ENCODE measurements at regions not wholly inside any gene's neighbourhood (a gene's known extent, or its start where the extent isn't known, plus 50 kb on each side); places are given as distances from the start of the nearest gene placed in this dataset.
"Not testable (repeated sequence)": the region's sequence is repeated elsewhere in the genome, so short reads cannot be mapped to it uniquely, and the experiment has no call there.

DNA sequence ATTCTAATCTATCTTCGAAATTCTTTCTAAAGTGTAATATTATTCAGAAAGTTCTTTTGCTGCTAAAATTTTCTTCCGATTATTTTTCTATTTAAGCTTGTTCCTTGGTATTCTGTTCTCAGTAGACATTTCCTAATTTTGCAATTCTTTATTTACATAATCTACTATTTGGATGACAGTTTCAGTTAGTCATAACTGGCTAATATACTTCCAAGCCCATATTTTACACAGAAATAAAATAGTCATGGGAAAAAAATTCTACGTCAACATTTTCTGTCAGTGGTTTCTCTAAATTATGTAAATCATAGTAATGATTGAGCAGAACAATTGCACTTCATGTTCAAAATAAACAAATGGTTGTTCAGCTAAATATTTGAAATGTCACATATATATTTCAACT, 178.0 kb upstream of the ANKRD50 start:
- no peak for DNase-seq (ENCODE audit: low spot score)

- DNase-seq (ENCODE audit: low spot score), result no peak
Observed at GRCh38 chr4:124887739-124888138, 175.2 kb upstream of the ANKRD50 start.

DNA sequence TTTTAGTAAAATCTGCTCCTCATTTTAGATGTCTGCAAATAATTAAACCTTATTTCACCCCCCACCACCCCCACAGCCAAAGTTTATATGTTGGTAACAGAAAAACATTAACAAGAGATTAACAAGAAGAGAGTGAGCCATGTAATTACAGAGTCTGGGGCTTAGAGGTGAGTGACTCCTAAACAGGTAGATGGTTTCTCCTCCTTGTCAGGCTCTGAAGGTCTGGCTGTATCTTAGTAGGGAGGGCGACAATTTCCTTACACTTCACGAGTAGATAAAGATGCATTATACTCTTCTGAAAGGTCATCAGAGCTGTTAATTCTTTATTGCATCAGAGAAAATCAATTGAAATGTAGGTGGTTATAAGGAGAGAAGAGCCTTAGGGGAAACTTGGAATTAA, 171.8 kb upstream of the ANKRD50 start:
- no peak for DNase-seq (ENCODE audit: low spot score)

DNA sequence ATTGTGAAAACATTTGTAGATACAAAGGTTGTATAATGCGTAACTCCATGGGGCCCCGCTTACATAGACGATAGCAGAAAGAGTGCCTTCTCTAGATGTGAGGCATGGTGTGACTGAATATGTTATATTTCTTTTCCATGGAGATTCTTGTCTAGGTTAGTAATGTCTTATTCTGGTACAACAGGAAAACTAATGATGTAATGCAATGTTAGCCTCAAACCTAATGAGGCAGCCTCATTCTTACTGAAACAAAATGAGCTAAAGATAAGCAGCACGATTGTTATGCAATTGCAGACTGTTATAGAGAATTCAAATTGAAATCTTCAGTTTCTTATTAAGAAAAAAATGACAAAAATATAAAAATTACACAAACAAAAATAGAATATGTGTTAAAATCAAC, 171.1 kb upstream of the ANKRD50 start:
- DNase-seq (ENCODE audit: low spot score), result no peak

DNA sequence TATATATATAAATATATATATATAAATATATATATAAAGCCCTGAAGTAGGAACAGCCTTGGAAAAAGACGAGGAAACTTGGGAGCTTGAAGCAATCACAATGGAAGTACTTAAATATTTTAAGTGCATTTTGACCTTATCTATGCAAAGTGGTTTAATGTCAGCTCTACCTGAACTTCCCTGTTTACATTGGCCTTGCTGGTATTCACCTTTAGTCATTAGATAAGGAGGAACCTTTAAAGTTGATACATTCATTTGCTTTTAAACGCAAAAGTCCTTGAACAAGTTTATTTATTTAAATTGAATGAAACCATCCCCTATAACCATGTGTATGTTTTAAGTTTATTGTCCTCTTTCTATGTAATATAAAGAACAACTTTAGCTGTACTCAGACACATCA, 166.7 kb upstream of the ANKRD50 start:
- DNase-seq (ENCODE audit: low spot score), result no peak

- no peak for DNase-seq (ENCODE audit: low spot score)
Observed at GRCh38 chr4:124874172-124874450, 161.6 kb upstream of the ANKRD50 start.

DNA sequence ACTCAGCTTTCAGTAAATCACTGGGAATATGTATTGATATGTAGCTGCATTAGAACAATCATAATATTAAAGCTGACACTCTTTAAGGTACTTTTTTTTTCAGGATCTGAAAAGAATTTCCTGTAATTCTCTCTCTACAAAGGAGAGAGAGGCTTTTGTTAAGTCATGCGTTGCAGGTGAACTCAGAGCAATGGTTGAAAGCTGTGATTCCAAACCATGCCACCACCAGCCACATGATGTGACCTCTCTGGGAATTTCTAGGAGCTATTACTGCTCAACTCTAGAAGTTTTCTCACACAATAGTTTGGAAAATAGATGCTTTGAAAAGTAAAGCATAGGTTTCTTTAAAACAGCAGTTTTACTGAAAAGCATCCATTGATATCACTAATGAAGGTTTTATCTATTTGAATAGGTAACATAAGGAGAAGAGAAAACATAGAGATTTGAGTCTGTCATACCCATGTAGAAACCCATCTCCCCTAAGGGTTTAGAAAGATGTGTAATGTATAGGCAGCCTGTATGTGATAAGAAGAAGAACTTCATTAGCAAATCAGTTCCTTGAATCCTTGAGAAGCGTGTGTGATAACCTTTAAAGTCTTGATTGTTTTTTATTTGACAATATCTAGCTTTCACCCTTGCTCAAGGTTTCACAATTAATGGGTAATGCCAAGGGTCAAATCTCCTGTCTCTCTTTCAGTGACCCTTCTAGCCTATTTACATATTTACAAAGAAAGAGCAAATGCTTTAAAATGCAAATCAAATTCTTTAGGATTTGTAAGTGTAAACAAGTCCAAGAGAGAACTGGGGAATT, 161.0 kb upstream of the ANKRD50 start:
- DNase-seq (ENCODE audit: low spot score), result no peak

- no peak for DNase-seq (ENCODE audit: low spot score)
Observed at GRCh38 chr4:124872659-124873058, 160.1 kb upstream of the ANKRD50 start.

DNA sequence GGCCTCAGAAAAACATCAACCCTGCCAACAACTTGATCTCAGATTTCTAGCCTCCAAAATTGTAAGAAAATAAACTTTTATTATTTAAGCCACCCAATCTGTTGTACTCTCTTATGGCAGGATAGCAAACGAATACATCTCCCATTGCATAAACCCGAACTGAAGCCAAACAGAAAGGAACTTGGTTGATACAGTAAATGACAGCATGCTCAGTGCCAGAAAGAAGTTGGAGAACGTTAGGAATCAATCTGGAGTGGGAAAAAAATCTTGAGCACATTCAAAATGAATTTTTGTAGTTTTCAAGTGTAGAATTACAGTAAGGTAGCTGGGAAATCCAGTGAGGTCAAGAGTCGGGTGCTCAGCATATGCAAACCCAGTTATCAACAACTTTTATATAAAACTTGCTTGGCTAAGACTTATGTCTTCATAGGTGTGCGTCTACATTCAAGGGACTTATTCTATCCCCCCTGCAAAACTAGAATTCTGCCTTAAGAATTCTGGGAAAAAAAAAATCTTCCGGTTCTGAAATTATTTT, 157.5 kb upstream of the ANKRD50 start:
- DNase-seq (ENCODE audit: low spot score), result no peak

- DNase-seq (ENCODE audit: low spot score), result no peak
Observed at GRCh38 chr4:124868495-124868894, 156.0 kb upstream of the ANKRD50 start.

DNA sequence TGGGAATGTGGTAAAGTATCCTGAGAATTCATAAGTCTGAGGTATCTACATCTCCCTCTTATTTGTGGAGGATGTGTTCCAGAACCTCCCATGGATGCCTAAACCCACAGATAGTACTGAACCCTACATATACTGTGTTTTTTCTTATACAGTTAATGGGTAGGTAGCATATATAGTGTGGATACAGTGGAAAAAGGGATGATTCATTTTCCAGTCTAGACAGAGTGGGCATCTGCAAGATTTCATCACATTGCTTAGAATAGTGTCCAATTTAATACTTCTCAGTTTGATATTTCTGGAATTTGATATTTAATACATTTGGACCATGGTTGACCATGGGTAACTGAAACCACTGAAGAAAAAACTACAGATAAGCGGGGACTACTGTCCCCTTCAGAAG, 155.0 kb upstream of the ANKRD50 start:
- DNase-seq (ENCODE audit: low spot score), result no peak

GRCh38 chr4:124866301-124866700, 153.8 kb upstream of the ANKRD50 start:
- no peak for DNase-seq (ENCODE audit: low spot score)

DNA sequence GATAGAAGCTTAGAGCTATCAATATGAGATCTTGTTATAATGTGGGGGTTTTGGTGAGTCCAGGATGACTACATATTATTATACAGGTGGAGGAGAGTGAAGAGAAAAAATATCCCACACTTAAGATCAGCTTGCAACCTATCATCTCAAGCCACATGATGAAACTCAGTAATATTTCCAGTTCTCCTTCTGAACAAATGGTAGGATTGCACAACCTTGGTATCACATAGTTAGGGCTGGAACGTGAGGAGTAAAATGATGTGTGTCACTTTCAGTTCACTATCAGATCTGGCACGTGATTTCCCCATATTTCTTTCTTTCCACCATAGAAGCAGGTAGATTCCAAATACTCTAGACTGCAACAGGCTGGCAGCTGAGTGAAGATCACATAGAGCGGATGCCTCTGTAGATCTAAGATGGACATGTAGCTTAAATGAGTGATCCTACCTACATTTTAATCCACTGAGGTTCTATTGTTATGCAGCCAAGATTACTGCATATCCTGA, 150.6 kb upstream of the ANKRD50 start:
- DNase-seq (ENCODE audit: low spot score), result no peak

GRCh38 chr4:124862261-124862660, 149.7 kb upstream of the ANKRD50 start:
- DNase-seq (ENCODE audit: low spot score), result no peak

DNA sequence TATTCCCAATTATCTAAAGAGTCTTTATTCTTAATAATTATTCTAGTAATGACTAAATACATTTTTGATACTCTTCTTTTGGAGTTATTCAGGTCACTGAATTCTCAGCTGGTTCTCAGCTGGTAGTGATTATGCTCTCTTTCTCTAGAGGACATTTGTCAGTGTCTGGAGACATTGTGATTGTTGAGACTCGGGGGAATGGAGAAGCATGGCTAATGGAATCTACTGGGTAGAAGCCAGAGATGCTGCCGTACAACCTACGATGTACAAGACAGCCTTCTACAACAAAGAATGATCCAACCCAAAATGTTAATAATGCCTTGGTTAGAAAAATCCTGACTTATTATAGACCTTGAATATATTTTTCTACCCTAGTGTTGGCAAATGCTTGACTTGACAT, 149.2 kb upstream of the ANKRD50 start:
- no peak for DNase-seq (ENCODE audit: low spot score)

- no peak for DNase-seq (ENCODE audit: low spot score)
Observed at GRCh38 chr4:124854968-124855367, 142.4 kb upstream of the ANKRD50 start.

DNA sequence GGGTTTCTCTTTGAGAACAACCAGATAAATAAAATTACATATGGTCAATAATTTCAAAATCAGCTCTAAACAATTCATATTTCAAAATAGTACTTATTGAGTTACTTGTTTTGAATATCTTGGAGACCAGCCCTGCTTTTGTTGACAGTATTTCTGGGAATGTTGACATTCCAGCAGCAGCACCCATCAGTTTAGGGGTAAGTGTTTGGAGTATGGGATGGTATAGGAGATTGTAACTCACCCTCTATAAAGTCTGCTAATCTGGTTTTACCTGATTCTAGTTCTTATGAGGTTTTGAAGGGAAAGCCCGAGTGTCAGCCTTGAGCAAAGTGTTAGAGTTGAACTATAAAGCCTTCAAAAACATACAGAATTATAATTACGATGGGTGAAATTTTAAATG, 139.2 kb upstream of the ANKRD50 start:
- no peak for DNase-seq (ENCODE audit: low spot score)

DNA sequence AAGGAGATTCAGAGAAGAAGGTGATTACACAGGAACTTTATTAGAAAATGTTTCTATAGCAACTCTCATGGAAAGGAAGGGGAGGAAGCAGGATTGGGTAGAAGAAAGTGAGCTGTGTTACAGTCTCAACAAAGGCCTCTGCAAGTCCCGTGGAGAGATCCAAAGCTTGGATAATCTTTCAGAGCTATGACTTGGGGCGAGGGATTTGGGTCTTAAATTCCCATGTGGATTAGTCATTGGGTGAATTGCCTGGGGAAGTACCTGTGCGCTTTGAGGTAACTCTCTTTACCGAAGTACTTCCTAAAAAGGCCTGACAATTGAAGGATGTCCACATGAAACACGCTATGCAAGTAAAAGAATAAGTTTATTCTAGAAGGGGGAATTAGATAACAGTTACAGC, 133.8 kb upstream of the ANKRD50 start:
- DNase-seq (ENCODE audit: low spot score), result no peak

- DNase-seq (ENCODE audit: low spot score), result no peak
Observed at GRCh38 chr4:124839786-124840390, 127.4 kb upstream of the ANKRD50 start.

GRCh38 chr4:124833831-124834505, 121.4 kb upstream of the ANKRD50 start:
- no peak for DNase-seq (ENCODE audit: low spot score)

DNA sequence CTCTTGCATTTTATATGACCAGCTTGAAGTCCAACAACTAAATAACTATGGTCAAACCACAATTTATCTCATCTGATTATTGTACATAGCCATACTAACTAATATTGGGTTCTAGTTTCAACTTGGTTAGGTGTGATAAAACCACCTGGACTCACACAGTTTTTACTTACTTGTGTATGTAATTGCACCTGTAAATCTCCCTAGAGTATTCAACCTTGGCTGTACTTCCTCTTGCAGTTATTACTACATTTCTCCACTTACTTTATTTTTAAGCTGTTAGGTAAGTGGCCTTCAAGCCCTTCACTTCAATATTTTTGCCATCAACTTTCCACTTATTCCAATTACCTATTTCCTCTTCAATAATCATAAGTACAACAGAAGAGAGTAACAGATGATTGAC, 115.8 kb upstream of the ANKRD50 start:
- no peak for DNase-seq (ENCODE audit: low spot score)

DNA sequence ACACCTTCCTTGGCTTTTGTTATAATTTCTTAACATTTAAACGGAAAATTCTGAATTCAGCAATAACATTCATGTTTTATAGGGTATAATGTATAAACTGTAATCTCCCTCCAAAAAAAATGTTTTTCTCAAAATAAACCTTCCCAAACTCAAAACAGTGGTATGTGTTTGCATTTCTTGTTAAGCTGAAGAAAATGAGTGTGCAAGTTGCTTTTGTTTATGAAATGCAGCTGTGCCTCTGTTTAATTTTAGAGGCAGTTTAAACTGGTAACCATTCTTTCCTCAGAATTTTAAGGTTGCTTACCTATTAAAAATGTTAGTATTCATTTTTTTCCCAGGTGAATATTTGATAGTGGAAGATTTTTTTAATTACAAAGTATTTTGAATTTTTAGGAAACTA, 105.0 kb upstream of the ANKRD50 start:
- no peak for DNase-seq (ENCODE audit: low spot score)

DNA sequence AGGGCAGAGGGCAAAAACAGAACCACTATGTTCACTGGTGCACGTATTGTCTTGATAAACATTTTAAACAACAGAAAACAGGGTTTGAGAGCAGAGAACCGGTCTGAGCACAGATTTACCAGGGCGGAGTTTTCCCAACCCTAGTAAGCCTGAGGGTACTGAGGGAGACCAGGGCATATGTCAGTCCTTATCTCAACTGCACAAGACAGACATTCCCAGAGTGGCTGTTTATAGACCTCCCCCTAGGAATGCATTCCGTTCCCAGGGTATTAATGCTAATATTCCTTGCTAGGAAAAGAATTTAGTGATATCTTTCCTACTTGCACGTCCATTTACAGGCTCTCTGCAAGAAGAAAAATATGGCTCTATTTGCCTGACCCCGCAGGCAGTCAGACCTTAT, 99.7 kb upstream of the ANKRD50 start:
- DNase-seq (ENCODE audit: low spot score), result not testable (repeated sequence)

Data from HuH-7.5 (cell line).